HG03066 (cell line): ENCODE measurements at regions not wholly inside any gene's neighbourhood (a gene's known extent, or its start where the extent isn't known, plus 50 kb on each side); places are given as distances from the start of the nearest gene placed in this dataset.
"Not testable (repeated sequence)": the region's sequence is repeated elsewhere in the genome, so short reads cannot be mapped to it uniquely, and the experiment has no call there.

Source experiments
- ATAC-seq: cut with Tn5 transposase; IDR thresholded peaks from one replicate; pipeline ENCODE4 v1.9.1; 2021; ENCODE audit warnings: low read depth; ENCODE audit not compliant: unreplicated experiment

DNA sequence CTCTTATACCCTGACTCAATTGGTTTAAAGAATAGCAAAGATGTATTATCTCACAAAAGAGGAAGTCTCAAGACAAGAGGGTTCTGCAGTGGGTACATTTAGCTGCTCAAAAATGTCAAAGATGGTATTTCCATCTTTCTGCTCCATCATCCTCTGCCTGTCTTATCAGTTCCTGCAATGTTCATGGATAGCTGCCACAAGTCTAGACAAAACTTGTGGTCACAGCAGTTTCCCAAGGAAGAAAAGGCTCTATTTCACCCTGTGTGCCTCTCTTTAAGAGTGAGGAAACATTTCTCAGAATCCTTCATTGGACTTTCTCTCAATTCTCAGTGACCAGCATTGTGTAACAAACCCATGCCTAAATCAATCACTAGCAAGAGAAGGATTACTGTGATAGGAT, 634.2 kb upstream of the AUTS2 start:
- no peak for ATAC-seq

DNA sequence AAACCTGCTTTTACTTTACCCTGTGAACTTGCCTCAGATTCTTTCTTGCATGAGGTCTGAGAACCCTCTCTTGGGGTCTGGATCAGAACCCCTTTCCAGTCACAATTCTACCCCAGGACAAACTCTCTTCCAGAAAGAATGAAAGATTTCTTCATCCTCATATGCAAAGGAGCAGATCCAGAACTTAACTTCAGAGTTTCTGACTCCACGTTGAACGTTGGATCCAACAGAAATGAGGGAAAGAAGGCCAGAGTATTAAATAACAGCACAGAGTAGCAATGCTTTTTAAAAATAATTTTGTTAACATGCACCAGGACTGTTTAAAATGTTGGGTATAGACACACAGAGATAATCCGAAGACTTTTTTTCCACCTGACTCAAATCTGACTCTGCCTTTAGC, 632.9 kb upstream of the AUTS2 start:
- no peak for ATAC-seq

DNA sequence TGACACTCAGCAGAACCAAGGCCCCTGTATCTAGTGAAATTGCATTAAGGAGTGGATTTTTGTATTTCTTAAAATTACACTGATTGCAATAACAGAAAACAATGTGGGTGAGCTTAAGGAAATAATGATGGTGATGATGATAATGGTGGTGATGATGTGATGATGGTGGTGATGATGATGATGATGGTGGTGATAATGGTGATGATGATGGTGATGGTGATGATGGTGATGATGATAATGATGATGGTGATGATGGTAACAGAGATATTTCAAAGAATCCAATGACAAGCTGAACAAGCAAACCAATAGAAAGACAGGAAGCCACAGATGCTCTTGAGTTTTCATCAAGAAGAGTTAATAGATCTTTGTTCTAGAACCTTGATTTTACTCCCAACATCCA, 630.7 kb upstream of the AUTS2 start:
- no peak for ATAC-seq

- no peak for ATAC-seq
Measured at GRCh38 chr7:68969571-68969970, 628.7 kb upstream of the AUTS2 start.

DNA sequence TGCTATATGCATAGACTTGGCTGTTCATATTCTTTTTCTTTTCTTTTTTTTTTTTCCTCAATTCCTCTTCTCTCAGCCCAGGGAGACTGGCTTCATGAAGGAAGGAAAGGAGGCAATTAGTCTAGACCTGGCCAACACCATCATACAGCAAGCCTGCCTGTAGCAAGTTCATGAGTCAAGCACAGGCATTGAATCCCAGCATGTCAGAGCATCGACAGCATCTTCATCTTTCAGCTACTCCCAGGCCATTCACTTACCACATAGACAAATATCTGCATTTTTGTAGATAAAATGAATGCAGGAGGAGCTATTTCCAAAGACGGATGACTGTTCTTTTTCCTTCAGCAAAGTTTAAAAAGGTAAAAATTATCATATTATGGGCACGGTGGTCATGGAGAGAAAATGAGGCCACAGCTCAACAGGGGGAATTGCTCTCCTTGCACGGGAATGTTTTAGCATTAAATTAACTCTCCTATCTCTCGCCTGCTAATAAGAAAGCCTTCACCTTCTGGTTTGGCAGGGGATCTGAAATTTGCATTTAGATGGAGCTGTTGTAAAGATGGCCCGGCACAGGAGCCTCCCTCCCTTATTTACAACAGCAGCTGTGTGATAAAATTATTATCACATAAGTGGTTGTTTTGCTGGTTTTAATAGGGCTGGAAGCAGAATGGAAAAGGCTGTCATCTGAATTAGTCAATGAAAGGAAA, 626.5 kb upstream of the AUTS2 start:
- no peak for ATAC-seq

- ATAC-seq, result no peak
Measured at GRCh38 chr7:68977385-68978055, 620.8 kb upstream of the AUTS2 start.

GRCh38 chr7:68978710-68979109, 619.6 kb upstream of the AUTS2 start:
- ATAC-seq, result no peak

GRCh38 chr7:68980011-68980410, 618.3 kb upstream of the AUTS2 start:
- ATAC-seq, result no peak

DNA sequence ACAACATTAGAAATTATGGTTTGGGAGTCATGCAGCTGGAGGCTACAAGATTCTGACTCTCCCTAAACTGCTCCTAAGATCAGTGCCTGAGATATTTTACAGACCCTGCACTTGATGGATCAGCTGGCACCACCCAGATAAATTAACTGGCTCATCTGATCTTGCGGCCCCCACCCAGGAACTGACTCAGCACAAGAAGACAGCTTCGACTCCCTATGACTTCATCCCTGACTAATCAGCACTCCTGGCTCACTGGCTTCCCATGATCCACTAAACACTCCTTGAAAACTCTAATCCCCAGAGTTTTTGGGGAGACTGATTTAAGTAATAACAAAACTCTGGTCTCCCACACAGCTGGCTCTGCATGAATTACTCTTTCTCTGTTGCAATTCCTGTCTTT, 617.8 kb upstream of the AUTS2 start:
- not testable (repeated sequence) for ATAC-seq

- no peak for ATAC-seq
Measured at GRCh38 chr7:68984306-68984705, 614.0 kb upstream of the AUTS2 start.

- no peak for ATAC-seq
Measured at GRCh38 chr7:68994841-68995240, 603.4 kb upstream of the AUTS2 start.

DNA sequence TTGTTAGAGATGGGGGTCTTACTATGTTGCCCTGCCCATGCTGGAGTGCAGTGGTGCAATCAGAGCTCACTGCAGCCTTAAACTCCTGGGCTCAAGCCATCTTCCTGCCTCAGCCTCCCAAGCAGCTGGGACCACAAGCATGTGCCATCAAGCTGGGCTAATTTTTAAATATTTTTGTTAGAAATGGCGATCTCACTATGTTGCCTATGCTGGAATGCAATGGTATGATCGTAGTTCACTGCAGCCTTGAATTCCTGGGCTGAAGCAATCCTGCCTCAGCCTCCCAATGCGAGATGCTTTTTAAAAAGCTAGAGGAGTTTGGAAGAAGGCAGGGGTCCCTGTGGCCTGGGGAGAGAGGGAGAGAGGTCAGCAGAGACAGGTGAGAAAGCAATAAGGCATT, 600.1 kb upstream of the AUTS2 start:
- no peak for ATAC-seq

GRCh38 chr7:69002416-69002815, 595.9 kb upstream of the AUTS2 start:
- no peak for ATAC-seq

DNA sequence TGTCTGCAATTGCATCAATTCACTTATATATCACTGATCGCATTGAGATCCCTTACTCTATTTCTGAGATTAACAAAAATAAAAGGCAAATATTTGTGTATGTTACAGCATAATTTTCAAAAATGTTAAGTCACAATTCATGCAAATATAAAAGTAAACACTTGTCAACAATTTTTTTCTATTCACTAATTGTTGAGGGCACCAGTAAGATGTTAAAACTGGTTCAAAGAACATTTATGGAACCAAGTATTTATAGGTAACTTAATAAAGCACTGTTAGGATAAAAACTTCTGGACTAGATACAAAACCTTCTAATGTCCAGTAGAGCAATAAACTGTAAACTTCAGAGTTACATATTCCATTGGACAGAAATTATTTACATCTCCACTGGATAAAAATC, 586.1 kb upstream of the AUTS2 start:
- no peak for ATAC-seq

DNA sequence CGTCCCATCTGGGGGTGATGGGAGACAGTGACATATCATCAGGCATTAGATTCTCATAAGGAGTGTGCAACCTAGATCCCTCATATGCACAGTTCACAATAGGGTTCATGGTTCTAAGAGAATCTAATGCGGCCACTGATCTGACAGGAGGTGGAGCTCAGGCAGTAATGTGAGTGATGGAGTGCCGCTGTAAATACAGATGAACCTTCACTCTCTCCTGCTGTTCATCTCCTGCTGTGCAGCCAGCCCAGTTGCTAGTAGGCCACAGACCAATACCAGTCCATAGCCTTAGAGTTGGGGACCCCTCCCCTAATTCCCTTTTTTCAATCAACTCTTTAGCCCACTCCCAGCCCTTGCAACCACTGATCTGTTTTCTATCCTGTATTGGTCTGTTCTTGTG, 581.1 kb upstream of the AUTS2 start:
- no peak for ATAC-seq

GRCh38 chr7:69018200-69018599, 580.1 kb upstream of the AUTS2 start:
- ATAC-seq, result no peak

- ATAC-seq, result no peak
Measured at GRCh38 chr7:69019437-69019836, 578.8 kb upstream of the AUTS2 start.

GRCh38 chr7:69020536-69020935, 577.7 kb upstream of the AUTS2 start:
- no peak for ATAC-seq

DNA sequence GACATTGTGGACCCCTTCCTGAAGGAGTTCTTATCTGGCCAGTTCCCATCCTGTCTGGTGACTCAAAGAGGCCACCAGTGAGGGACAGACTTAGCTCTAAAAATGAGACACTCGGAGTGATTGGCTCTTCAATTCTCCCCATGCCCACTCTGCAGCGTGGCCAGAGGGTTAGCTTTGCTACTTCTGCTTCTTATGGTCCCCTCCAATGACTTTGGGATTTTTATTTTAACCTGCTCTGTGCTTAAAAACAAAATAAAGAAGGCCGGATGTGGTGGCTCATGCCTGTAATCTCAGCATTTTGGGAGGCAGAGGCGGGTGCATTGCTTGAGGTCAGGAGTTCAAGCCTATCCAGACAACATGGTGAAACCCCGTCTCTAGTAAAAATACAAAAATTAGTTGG, 573.0 kb upstream of the AUTS2 start:
- ATAC-seq, result no peak

DNA sequence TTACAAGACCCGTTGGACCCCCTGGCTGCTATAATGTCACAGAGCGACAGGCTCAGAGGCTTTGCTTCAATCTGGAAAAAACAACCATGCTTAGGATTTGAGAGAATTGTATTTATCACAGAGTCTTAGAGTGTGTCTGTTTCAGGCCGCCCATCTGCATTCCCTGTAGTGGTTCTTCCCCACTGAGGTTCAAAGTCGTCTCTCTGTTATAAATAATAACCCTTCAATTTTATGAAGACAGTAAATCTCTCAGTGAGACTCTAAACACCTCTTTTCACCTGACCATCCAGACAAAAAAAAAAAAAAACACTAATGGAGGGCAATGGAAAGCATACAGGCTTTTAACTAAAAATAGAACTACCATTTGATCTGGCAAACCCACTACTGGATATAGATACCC, 565.4 kb upstream of the AUTS2 start:
- no peak for ATAC-seq

DNA sequence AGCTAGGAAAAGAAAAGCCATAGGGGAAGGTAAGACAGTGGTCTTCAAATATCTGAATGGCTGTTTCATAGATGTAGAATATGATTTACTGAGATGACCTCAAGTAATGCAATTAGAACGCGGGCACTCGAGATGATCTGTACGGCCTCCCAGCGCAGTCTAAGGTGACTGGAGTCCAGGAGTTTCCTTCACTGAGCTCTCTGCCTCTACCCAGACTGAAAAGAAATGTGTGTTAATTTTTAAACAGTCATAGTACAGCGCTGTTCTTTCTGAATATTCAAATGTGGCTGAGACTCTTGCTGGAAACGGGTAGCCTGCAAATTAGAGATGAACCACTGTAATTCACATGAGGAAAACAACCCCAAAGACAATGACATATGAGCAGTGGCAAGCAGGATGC, 562.4 kb upstream of the AUTS2 start:
- ATAC-seq, result no peak

- no peak for ATAC-seq
Measured at GRCh38 chr7:69036301-69036700, 562.0 kb upstream of the AUTS2 start.
